ENCODE measurements at regions not wholly inside any gene's neighbourhood (a gene's known extent, or its start where the extent isn't known, plus 50 kb on each side); places are given as distances from the start of the nearest gene placed in this dataset.

DNA sequence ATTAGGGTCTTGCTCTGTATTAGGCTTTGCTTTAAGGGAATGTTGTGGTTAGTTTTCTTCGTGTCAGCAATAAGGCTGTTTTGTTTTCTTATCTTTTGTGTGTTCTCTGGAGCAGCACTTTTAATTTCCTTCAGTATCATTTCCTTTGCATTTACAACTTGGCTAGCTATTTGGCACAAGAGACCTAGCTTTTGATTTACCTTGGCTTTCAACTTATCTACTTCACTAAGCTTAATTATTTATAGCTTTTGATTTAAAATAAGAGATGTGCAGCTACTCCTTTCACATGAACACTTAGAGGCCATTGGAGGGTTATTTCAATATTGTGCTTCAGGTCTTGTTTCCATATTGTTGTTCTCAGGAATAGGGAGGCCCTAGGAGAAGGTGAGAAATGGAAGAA, 68.2 kb downstream of the FAT4 start:
- Histone ChIP-seq H3K4me3 (no peak overlapping the region), H3K27me3 (no peaks in the 10 kb centered on the region), H3K9me3 (no peaks in the 10 kb centered on the region), H3K4me1 (peaks cover 0 to 49% (median 10%) of the 10 kb centered on the region in 4 donors), H3K27ac (peak overlapping the region in 1 of 2 donors; percentile 32), H3K36me3 (no peaks in the 10 kb centered on the region)
- TF ChIP-seq, protein P1, sequence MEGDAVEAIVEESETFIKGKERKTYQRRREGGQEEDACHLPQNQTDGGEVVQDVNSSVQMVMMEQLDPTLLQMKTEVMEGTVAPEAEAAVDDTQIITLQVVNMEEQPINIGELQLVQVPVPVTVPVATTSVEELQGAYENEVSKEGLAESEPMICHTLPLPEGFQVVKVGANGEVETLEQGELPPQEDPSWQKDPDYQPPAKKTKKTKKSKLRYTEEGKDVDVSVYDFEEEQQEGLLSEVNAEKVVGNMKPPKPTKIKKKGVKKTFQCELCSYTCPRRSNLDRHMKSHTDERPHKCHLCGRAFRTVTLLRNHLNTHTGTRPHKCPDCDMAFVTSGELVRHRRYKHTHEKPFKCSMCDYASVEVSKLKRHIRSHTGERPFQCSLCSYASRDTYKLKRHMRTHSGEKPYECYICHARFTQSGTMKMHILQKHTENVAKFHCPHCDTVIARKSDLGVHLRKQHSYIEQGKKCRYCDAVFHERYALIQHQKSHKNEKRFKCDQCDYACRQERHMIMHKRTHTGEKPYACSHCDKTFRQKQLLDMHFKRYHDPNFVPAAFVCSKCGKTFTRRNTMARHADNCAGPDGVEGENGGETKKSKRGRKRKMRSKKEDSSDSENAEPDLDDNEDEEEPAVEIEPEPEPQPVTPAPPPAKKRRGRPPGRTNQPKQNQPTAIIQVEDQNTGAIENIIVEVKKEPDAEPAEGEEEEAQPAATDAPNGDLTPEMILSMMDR (IDR thresholded peaks at IDR 0.05) = no peak
- intact Hi-C loops (cut with DNase I; ENCODE audit: low total_unique reads) = no loop called here
- DNase-seq = no peak

DNA sequence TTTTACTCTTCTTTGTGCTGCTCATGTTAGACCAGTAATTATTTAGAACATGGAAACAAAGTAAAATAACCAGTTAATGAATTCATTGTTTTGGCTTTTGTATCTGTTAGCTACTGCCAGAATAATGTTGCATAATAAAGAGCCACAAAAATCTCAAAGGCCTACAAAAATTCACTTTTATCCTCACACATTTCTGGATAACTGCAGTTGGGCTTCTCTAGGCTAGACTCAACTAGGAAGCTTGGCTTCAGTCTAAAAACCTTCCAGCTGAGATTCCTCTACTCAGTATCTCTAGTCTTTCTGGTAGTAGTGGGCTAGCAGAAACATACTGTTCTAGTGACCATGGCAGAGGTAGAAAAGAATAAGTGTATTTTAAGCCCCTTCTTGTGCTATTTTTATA, 73.0 kb downstream of the FAT4 start:
- intact Hi-C loops (cut with DNase I; ENCODE audit: low total_unique reads) = no loop called here
- Histone ChIP-seq H3K27ac (peak overlapping the region; percentile 60 to 78), H3K36me3 (no peaks in the 10 kb centered on the region), H3K4me3 (no peak overlapping the region), H3K4me1 (peaks cover 0 to 75% (median 22%) of the 10 kb centered on the region in 4 donors), H3K9me3 (no peaks in the 10 kb centered on the region), H3K27me3 (no peaks in the 10 kb centered on the region)
- TF ChIP-seq, protein P1 (IDR thresholded peaks at IDR 0.05) = no peak
- DNase-seq = no peak

DNA sequence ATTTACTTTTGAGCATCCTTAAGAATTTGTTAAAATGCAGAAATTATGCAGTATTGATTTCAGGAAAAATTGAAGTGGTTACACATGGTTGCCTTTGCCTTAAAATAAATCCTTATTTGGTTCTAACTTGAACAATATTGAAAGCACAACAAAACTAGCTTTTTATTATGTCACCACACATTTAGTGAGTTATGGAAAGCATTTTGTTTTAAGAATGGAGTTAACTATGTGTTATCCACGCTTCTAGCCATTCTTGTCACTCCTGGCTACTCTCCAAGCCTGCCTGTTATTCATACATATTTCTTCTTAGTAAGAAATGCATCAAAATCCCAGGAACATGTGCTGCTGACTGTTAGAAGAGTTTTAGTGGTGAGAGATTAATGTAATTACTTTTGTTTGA, 73.9 kb downstream of the FAT4 start:
- peaks cover 0 to 75% (median 19%) of the 10 kb centered on the region in 4 donors for H3K4me1 ChIP-seq
- H3K27ac ChIP-seq = peak overlapping the region; percentile 60 to 78
- H3K9me3 ChIP-seq = no peaks in the 10 kb centered on the region
- H3K36me3 ChIP-seq = no peaks in the 10 kb centered on the region
- intact Hi-C loops (cut with DNase I; ENCODE audit: low total_unique reads) = no loop called here
- DNase-seq = no peak
- no peak overlapping the region for H3K4me3 ChIP-seq
- TF ChIP-seq, protein P1 (IDR thresholded peaks at IDR 0.05) = no peak
- no peaks in the 10 kb centered on the region for H3K27me3 ChIP-seq

DNA sequence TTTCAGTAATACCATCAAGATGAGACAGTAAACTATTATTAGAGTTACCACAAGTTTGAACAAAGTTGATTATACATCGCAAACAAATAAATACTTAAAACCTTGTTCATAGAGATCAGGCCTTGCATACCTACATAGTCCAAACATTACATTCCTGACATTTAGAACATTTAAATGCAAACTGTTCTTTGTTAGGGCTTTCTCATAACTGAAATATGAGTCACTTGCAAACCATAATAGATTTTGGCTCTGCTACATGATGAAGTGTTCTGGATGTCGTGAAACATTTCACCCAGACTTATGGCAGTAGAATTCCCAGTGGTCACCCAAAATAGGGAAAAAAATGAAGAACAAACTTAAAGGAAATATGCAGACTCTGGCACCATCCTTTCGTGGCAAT, 75.0 kb downstream of the FAT4 start:
- Histone ChIP-seq H3K27me3 (no peaks in the 10 kb centered on the region), H3K9me3 (no peaks in the 10 kb centered on the region), H3K4me3 (peak overlapping the region; percentile 3 to 15), H3K27ac (peak overlapping the region; percentile 68 to 78), H3K4me1 (peaks cover 0 to 84% (median 23%) of the 10 kb centered on the region in 4 donors), H3K36me3 (no peaks in the 10 kb centered on the region)
- TF ChIP-seq, protein P1 (IDR thresholded peaks at IDR 0.05) = no peak
- DNase-seq = no peak
- intact Hi-C loops (cut with DNase I; ENCODE audit: low total_unique reads) = no loop called here

DNA sequence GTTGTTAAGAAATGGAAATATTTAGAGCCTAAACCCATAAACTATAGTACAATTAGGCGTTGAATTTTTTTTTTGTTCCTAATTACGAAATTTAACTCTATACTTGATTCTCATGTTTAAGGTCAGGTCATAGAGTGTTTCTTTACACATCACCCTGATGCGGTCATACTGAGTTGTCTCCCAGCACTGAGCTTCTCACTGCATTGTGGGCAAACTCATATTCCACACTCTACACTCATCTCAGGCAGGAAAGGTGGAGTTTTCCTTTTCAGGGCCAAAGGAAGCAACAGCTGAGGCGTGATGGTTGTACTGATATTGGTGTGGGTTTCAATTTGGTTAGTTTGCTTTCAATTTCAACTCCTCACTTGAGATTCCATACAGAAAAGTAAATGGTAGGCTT, 75.4 kb downstream of the FAT4 start:
- peak overlapping the region; percentile 3 to 15 for H3K4me3 ChIP-seq
- TF ChIP-seq, protein P1 (IDR thresholded peaks at IDR 0.05) = no peak
- H3K27ac ChIP-seq = peak overlapping the region; percentile 68 to 78
- H3K36me3 ChIP-seq = no peaks in the 10 kb centered on the region
- no peak for DNase-seq
- no peaks in the 10 kb centered on the region for H3K27me3 ChIP-seq
- intact Hi-C loops (cut with DNase I; ENCODE audit: low total_unique reads) = no loop called here
- H3K4me1 ChIP-seq = peaks cover 0 to 89% (median 27%) of the 10 kb centered on the region in 4 donors
- H3K9me3 ChIP-seq = no peaks in the 10 kb centered on the region

DNA sequence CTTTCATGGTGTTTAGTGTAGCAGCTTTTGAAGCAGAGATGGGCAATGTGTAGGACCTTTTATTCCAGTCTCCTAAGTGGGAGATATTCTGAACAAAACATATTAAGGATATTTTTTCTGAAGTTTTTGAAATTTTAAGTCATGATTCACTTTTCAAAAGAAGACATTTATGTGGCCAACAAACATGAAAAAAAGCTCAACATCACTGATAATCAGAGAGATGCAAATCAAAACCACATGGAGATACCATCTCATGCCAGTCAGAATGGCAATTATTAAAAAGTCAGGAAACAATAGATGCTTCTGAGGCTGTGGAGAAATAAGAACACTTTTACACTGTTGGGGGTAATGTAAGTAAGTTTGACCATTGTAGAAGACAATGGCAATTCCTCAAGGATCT, 76.0 kb downstream of the FAT4 start:
- DNase-seq = no peak
- Histone ChIP-seq H3K4me1 (peaks cover 0 to 92% (median 29%) of the 10 kb centered on the region in 4 donors), H3K36me3 (no peaks in the 10 kb centered on the region), H3K27ac (peak overlapping the region; percentile 68 to 78), H3K4me3 (peak overlapping the region in 1 of 2 donors; percentile 3), H3K9me3 (no peaks in the 10 kb centered on the region), H3K27me3 (no peaks in the 10 kb centered on the region)
- intact Hi-C loops (cut with DNase I; ENCODE audit: low total_unique reads) = no loop called here
- TF ChIP-seq, protein P1 (IDR thresholded peaks at IDR 0.05) = no peak
